PFSK-1 (cell line): ENCODE measurements at regions not wholly inside any gene's neighbourhood (a gene's known extent, or its start where the extent isn't known, plus 50 kb on each side); places are given as distances from the start of the nearest gene placed in this dataset.

ENCODE experiments used
- FOXP2 ChIP-seq: optimal IDR thresholded peaks from 2 replicates; pipeline ENCODE3; 2011; ENCODE audit warnings: borderline replicate concordance, control low read depth, inconsistent platforms; ENCODE audit not compliant: insufficient read depth; ENCODE audit errors: extremely low read length, extremely low read depth
- POLR2AphosphoS5 ChIP-seq: IDR thresholded peaks from 2 replicates; pipeline ENCODE4 v1.6.1; 2012; ENCODE audit warnings: low read depth, mild to moderate bottlenecking, control low read depth, low read length, moderate library complexity
- REST ChIP-seq, 2 experiments: IDR thresholded peaks; 2 replicates each; pipeline versions ENCODE4 v1.6.1 to v1.8.0; 2011 to 2012; ENCODE audit warnings: low read depth in 2 of 2, low read length in 2 of 2, control low read depth in 1 of 2, inconsistent platforms in 1 of 2, mild to moderate bottlenecking in 1 of 2, moderate library complexity in 1 of 2; ENCODE audit not compliant: insufficient read depth in 1 of 2
- SIN3A ChIP-seq: IDR thresholded peaks from 2 replicates; pipeline ENCODE4 v1.6.1; 2012; ENCODE audit warnings: mild to moderate bottlenecking, low read length, moderate library complexity, borderline replicate concordance; ENCODE audit not compliant: insufficient read depth
- TAF1 ChIP-seq: IDR thresholded peaks from 2 replicates; pipeline ENCODE4 v1.6.1; 2012; ENCODE audit warnings: low read length, control low read depth, borderline replicate concordance; ENCODE audit not compliant: insufficient read depth

GRCh38 chr1:239242404-239242803 lies 144.0 kb upstream of the CHRM3 start:
- TF ChIP-seq TAF1, result no peak
- no peak for TF ChIP-seq REST (IDR thresholded peaks at IDR 0.05; ENCODE audit: insufficient read depth in 1 of 2, low read depth in 2 of 2, low read length in 2 of 2)
- TF ChIP-seq FOXP2, result no peak
- TF ChIP-seq SIN3A, result no peak
- no peak for TF ChIP-seq POLR2AphosphoS5

GRCh38 chr1:239240736-239241135 lies 145.6 kb upstream of the CHRM3 start:
- TF ChIP-seq POLR2AphosphoS5 (no peak), TAF1 (no peak), FOXP2 (no peak), REST (IDR thresholded peaks at IDR 0.05; ENCODE audit: insufficient read depth in 1 of 2, low read depth in 2 of 2, low read length in 2 of 2) (no peak), SIN3A (no peak)

- TF ChIP-seq TAF1 (no peak), SIN3A (no peak), REST (IDR thresholded peaks at IDR 0.05; ENCODE audit: insufficient read depth in 1 of 2, low read depth in 2 of 2, low read length in 2 of 2) (no peak), FOXP2 (no peak), POLR2AphosphoS5 (no peak)
These were observed 146.8 kb upstream of the CHRM3 start for GRCh38 chr1:239239529-239239928.

GRCh38 chr1:239237912-239238311 lies 148.5 kb upstream of the CHRM3 start:
- TF ChIP-seq SIN3A (no peak), REST (IDR thresholded peaks at IDR 0.05; ENCODE audit: insufficient read depth in 1 of 2, low read depth in 2 of 2, low read length in 2 of 2) (no peak), FOXP2 (no peak), POLR2AphosphoS5 (no peak), TAF1 (no peak)

GRCh38 chr1:239233626-239234025 lies 152.7 kb upstream of the CHRM3 start:
- TF ChIP-seq REST (IDR thresholded peaks at IDR 0.05; ENCODE audit: insufficient read depth in 1 of 2, low read depth in 2 of 2, low read length in 2 of 2) (no peak), TAF1 (no peak), POLR2AphosphoS5 (no peak), FOXP2 (no peak), SIN3A (no peak)
